ENCODE measurements at regions not wholly inside any gene's neighbourhood (a gene's known extent, or its start where the extent isn't known, plus 50 kb on each side); places are given as distances from the start of the nearest gene placed in this dataset.

- no peak overlapping the region for H3K27ac ChIP-seq
- no peak for TF ChIP-seq CTCF (conservative IDR thresholded peaks at IDR 0.05)
These were observed 97.5 kb upstream of the RPS6KA3 start for GRCh38 chrX:20364238-20364637.

GRCh38 chrX:20363275-20363674, 96.6 kb upstream of the RPS6KA3 start:
- H3K27ac ChIP-seq: peak overlapping the region; percentile 83
- TF ChIP-seq CTCF (conservative IDR thresholded peaks at IDR 0.05): no peak

GRCh38 chrX:20362268-20363267, 95.9 kb upstream of the RPS6KA3 start:
- no peak for TF ChIP-seq CTCF (conservative IDR thresholded peaks at IDR 0.05)
- peak overlapping the region; percentile 83 for H3K27ac ChIP-seq

- H3K27ac ChIP-seq: peak overlapping the region; percentile 83
- TF ChIP-seq CTCF (conservative IDR thresholded peaks at IDR 0.05): no peak
These were observed 95.2 kb upstream of the RPS6KA3 start for GRCh38 chrX:20361890-20362262.

- peak overlapping the region; percentile 83 for H3K27ac ChIP-seq
These were observed 94.6 kb upstream of the RPS6KA3 start for GRCh38 chrX:20361081-20361889.

GRCh38 chrX:20355187-20355586, 88.5 kb upstream of the RPS6KA3 start:
- no peak for TF ChIP-seq CTCF (conservative IDR thresholded peaks at IDR 0.05)

More at GRCh38 chrX:20361081-20361889, 94.6 kb upstream of the RPS6KA3 start:
- no peak for TF ChIP-seq CTCF (conservative IDR thresholded peaks at IDR 0.05)

GRCh38 chrX:20354505-20354904, 87.8 kb upstream of the RPS6KA3 start:
- no peak for TF ChIP-seq CTCF (conservative IDR thresholded peaks at IDR 0.05)
- no peak overlapping the region for H3K27ac ChIP-seq

More at GRCh38 chrX:20355187-20355586, 88.5 kb upstream of the RPS6KA3 start:
- no peak overlapping the region for H3K27ac ChIP-seq

Measured in VCaP (cell line).